Suppressor macrophage (primary cell): ENCODE measurements at regions not wholly inside any gene's neighbourhood (a gene's known extent, or its start where the extent isn't known, plus 50 kb on each side); places are given as distances from the start of the nearest gene placed in this dataset.

Experiments
- DNase-seq, 4 experiments: peaks; one replicate each; pipeline ENCODE4 v3.0.0-alpha.2; 2020 to 2022

- no peak for DNase-seq
Measured at GRCh38 chr7:22561895-22562593, 62.1 kb upstream of the STEAP1B start.

- DNase-seq = no peak
Measured at GRCh38 chr7:22561321-22561811, 61.4 kb upstream of the STEAP1B start.

- peak; percentile 79 to 89 (median 86) for DNase-seq
Measured at GRCh38 chr7:22559829-22560489, 60.0 kb upstream of the STEAP1B start.

GRCh38 chr7:22557167-22557566 lies 57.2 kb upstream of the STEAP1B start:
- no peak for DNase-seq

GRCh38 chr7:22555476-22555875 lies 55.5 kb upstream of the STEAP1B start:
- DNase-seq = no peak

- DNase-seq = no peak
Measured at GRCh38 chr7:22554184-22554583, 54.2 kb upstream of the STEAP1B start.

GRCh38 chr7:22551768-22552513 lies 52.0 kb upstream of the STEAP1B start:
- DNase-seq = no peak

GRCh38 chr7:22550514-22551030 lies 50.6 kb upstream of the STEAP1B start:
- no peak for DNase-seq

GRCh38 chr7:22549667-22550513 lies 49.9 kb upstream of the STEAP1B start:
- peak in 1 of 4 experiments; percentile 59 for DNase-seq
